Omental fat pad (tissue), 3 donors: ENCODE measurements at regions not wholly inside any gene's neighbourhood (a gene's known extent, or its start where the extent isn't known, plus 50 kb on each side); places are given as distances from the start of the nearest gene placed in this dataset.

ENCODE experiments used
- ATAC-seq: fragments of 150-250 bp; one replicate; pipeline ENCODE4 v1.9.1; 2016; ENCODE audit warnings: mild to moderate bottlenecking, moderate library complexity; ENCODE audit not compliant: low FRiP score
- DNase-seq: peaks from one replicate; pipeline ENCODE4 v3.0.0-alpha.2; 2019; ENCODE audit warnings: low spot score
- CTCF ChIP-seq, 3 donors: fragments of 450-650 bp; IDR thresholded peaks; one replicate each; pipeline ENCODE4 v1.5.1; 2016 to 2017; ENCODE audit warnings: antibody characterized with exemption in 3 of 3, mild to moderate bottlenecking in 3 of 3, moderate library complexity in 2 of 3

- DNase-seq (no peak), ATAC-seq (no peak)
- no peak for TF ChIP-seq CTCF (IDR thresholded peaks at IDR 0.05)
Observed at GRCh38 chr1:82299656-82300055, 498.9 kb downstream of the ADGRL2 start.

- TF ChIP-seq CTCF (IDR thresholded peaks at IDR 0.05), result no peak
- DNase-seq, result no peak
- no peak for ATAC-seq
Observed at GRCh38 chr1:82299056-82299455, 498.3 kb downstream of the ADGRL2 start.

GRCh38 chr1:82297139-82297896, 496.6 kb downstream of the ADGRL2 start:
- DNase-seq (no peak), ATAC-seq (no peak)
- no peak for TF ChIP-seq CTCF (IDR thresholded peaks at IDR 0.05)

- no peak for DNase-seq
- no peak for TF ChIP-seq CTCF (IDR thresholded peaks at IDR 0.05)
- no peak for ATAC-seq
Observed at GRCh38 chr1:82287556-82287955, 486.8 kb downstream of the ADGRL2 start.

- TF ChIP-seq CTCF (IDR thresholded peaks at IDR 0.05), result no peak
- ATAC-seq, result no peak
- no peak for DNase-seq
Observed at GRCh38 chr1:82284213-82284612, 483.5 kb downstream of the ADGRL2 start.

GRCh38 chr1:82279241-82279640, 478.5 kb downstream of the ADGRL2 start:
- TF ChIP-seq CTCF (IDR thresholded peaks at IDR 0.05), result no peak
- no peak for ATAC-seq
- no peak for DNase-seq

- no peak for TF ChIP-seq CTCF (IDR thresholded peaks at IDR 0.05)
- ATAC-seq (no peak), DNase-seq (no peak)
Observed at GRCh38 chr1:82273816-82274215, 473.1 kb downstream of the ADGRL2 start.
